A549 (cell line): ENCODE measurements at regions not wholly inside any gene's neighbourhood (a gene's known extent, or its start where the extent isn't known, plus 50 kb on each side); places are given as distances from the start of the nearest gene placed in this dataset.

Experiments used
- CTCF ChIP-seq: fragments of >200 bp; sonication (Bioruptor Twin); formaldehyde crosslinking; IDR thresholded peaks from 3 replicates; pipeline ENCODE4 v1.5.1; 2016
- MAX ChIP-seq: IDR thresholded peaks from 2 replicates; pipeline ENCODE4 v1.6.1; 2012
- POLR2A ChIP-seq: IDR thresholded peaks from 2 replicates; pipeline ENCODE4 v1.6.1; 2012; ENCODE audit warnings: mild to moderate bottlenecking, low read length
- POLR2AphosphoS2 ChIP-seq: conservative IDR thresholded peaks from 2 replicates; pipeline ENCODE4 v1.6.1; 2012; ENCODE audit warnings: low read length, improper control_type of control experiment, inconsistent platforms
- TP53 ChIP-seq: fragments of 250-450 bp; sonication (Bioruptor Pico); IDR thresholded peaks from 2 replicates; pipeline ENCODE4 v1.5.0; 2021; ENCODE audit warnings: mild to moderate bottlenecking, moderate library complexity

GRCh38 chr10:129096065-129096984 lies 370.7 kb upstream of the MGMT start:
- TF ChIP-seq CTCF (no peak), POLR2A (no peak), MAX (no peak), TP53 (CRISPR knock-in tag) (no peak), POLR2AphosphoS2 (no peak)
